ENCODE measurements at regions not wholly inside any gene's neighbourhood (a gene's known extent, or its start where the extent isn't known, plus 50 kb on each side); places are given as distances from the start of the nearest gene placed in this dataset.

DNA sequence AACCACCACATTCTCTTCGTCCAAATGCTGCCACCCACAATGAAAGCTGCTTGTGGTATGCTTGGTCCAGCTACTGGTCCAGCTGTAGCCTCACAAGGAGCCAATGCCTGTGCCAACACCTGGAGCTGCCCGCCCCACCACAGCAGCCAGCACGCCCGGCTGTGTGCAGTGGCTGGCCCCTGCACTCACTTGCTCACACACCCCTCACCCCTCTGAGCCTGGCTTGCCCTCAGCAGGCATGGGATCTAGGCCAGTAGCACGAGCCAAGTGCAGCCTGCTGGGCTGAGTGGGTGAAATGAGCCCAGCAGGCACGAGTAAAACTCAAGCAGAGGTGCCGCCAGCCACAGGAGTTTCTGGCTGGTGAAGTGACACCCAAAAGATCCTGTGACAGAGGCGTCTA lies 2096.4 kb upstream of the PCDH20 start:
- no peaks in the 10 kb centered on the region for H3K9me3 ChIP-seq
- no peak for DNase-seq
- H3K27me3 ChIP-seq: no peaks in the 10 kb centered on the region
- H3K36me3 ChIP-seq: no peaks in the 10 kb centered on the region
- no peak overlapping the region for H3K4me3 ChIP-seq (ENCODE audit: low read depth, low read length)
- TF ChIP-seq, protein P1, sequence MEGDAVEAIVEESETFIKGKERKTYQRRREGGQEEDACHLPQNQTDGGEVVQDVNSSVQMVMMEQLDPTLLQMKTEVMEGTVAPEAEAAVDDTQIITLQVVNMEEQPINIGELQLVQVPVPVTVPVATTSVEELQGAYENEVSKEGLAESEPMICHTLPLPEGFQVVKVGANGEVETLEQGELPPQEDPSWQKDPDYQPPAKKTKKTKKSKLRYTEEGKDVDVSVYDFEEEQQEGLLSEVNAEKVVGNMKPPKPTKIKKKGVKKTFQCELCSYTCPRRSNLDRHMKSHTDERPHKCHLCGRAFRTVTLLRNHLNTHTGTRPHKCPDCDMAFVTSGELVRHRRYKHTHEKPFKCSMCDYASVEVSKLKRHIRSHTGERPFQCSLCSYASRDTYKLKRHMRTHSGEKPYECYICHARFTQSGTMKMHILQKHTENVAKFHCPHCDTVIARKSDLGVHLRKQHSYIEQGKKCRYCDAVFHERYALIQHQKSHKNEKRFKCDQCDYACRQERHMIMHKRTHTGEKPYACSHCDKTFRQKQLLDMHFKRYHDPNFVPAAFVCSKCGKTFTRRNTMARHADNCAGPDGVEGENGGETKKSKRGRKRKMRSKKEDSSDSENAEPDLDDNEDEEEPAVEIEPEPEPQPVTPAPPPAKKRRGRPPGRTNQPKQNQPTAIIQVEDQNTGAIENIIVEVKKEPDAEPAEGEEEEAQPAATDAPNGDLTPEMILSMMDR (IDR thresholded peaks at IDR 0.05; ENCODE audit: low read depth, low read length): no peak
- no peaks in the 10 kb centered on the region for H3K4me1 ChIP-seq

DNA sequence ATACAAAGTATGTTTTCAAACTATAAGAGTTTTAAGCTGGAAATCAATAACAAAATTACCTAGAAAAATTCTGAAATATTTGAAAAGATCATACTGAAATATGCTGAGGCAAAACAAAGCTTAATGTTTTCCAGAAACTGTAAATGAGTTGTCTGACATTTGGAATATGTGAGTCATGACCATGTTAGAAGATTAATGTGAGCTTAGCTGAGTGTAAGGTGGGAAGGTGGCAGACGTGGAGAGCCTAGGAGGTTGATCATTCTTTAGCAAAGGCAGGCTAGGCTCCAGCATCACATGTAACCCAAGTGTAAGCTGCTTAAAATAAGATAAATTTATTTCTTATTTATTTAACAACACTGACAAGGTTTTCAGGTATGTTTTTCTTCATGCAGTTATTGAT lies 2086.1 kb upstream of the PCDH20 start:
- Histone ChIP-seq H3K27me3 (no peaks in the 10 kb centered on the region), H3K4me3 (ENCODE audit: low read depth, low read length) (no peak overlapping the region), H3K36me3 (no peaks in the 10 kb centered on the region), H3K4me1 (no peaks in the 10 kb centered on the region), H3K9me3 (no peaks in the 10 kb centered on the region)
- no peak for DNase-seq
- TF ChIP-seq, protein P1 (IDR thresholded peaks at IDR 0.05; ENCODE audit: low read depth, low read length): no peak

DNA sequence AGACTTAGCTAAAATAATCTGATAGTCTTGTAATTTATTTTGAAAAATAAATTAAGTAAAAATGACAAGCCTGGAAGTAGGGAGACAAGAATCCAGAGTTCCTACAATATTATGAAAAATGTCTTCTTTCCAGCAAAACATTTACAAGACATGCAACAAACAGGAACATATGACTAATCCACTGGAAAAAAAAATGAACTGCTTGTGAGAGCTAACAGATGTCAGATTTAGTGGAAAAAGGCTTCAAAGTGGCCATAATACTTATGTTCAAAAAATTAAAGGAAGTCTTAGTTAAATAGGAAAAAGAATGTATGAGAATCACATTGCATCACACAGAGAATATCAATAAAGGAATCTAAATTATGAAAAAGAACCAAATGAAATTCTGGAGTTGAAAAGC lies 2082.0 kb upstream of the PCDH20 start:
- no peak overlapping the region for H3K4me3 ChIP-seq (ENCODE audit: low read depth, low read length)
- H3K9me3 ChIP-seq: no peaks in the 10 kb centered on the region
- no peaks in the 10 kb centered on the region for H3K36me3 ChIP-seq
- no peak for DNase-seq
- no peaks in the 10 kb centered on the region for H3K4me1 ChIP-seq
- TF ChIP-seq, protein P1 (IDR thresholded peaks at IDR 0.05; ENCODE audit: low read depth, low read length): no peak
- no peaks in the 10 kb centered on the region for H3K27me3 ChIP-seq

DNA sequence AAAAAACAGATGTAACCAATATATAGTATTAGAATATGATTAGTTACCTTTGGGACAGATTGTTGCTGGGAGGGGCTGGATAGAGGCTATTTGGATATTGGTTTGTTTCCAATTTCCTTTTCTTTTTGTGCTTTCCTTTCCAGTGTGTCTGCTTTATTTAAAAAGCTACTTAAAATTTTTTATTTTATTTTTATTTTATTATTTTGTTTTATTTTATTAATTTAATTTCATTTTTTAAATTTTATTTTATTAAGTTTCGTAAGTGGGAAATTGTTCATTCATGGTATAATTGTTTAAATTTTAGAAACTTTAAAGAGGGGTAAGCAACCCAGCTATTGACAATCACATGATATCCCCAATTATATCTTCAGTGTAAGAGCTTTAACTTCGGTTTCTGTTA lies 2077.0 kb upstream of the PCDH20 start:
- Histone ChIP-seq H3K36me3 (no peaks in the 10 kb centered on the region), H3K4me3 (ENCODE audit: low read depth, low read length) (no peak overlapping the region), H3K4me1 (no peaks in the 10 kb centered on the region), H3K27me3 (no peaks in the 10 kb centered on the region), H3K9me3 (no peaks in the 10 kb centered on the region)
- no peak for DNase-seq
- TF ChIP-seq, protein P1 (IDR thresholded peaks at IDR 0.05; ENCODE audit: low read depth, low read length): no peak

DNA sequence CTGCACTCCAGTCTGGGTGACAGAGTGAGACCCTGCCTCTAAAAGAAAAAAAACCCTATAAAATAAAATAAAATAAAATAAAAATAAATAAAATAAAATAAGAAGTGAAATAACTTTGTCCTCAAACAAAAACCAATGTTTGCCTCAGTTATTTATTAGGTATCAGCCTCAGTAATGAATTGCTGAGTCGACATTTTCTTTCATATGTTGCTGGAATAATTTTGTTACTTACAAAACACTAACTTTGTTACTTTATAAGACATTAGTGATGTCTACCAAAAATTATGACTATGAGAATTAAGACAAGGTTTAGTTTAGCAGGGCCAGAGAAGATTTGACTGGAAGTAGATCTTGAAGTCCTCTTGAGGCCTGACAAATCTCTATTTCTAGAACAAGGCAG lies 2074.5 kb upstream of the PCDH20 start:
- TF ChIP-seq, protein P1 (IDR thresholded peaks at IDR 0.05; ENCODE audit: low read depth, low read length): no peak
- H3K4me1 ChIP-seq: no peaks in the 10 kb centered on the region
- H3K36me3 ChIP-seq: no peaks in the 10 kb centered on the region
- no peaks in the 10 kb centered on the region for H3K27me3 ChIP-seq
- no peak for DNase-seq
- no peak overlapping the region for H3K4me3 ChIP-seq (ENCODE audit: low read depth, low read length)
- no peaks in the 10 kb centered on the region for H3K9me3 ChIP-seq

DNA sequence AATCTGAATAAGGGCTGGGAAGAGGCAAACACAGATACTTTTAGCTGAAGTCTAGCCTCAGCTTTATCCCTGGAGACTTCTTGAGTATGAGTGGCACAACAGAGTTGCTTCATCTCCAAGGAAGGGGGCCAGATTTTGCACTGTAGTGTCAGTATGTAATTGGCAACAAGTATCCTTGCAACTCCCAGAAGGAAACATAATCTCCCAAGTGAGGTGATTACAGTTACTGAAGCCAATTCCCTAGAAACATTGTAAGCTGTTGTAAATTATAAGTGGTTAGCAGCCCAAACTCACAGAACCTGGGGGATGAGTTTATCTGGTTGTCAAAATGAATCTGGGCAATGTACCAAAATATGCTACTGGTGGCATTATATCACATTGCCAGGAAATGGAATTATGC lies 2065.7 kb upstream of the PCDH20 start:
- H3K4me3 ChIP-seq (ENCODE audit: low read depth, low read length): no peak overlapping the region
- no peaks in the 10 kb centered on the region for H3K9me3 ChIP-seq
- H3K4me1 ChIP-seq: peaks cover 2% of the 10 kb centered on the region; the same call in 1 of the 2 replicates
- H3K36me3 ChIP-seq: no peaks in the 10 kb centered on the region
- TF ChIP-seq, protein P1 (IDR thresholded peaks at IDR 0.05; ENCODE audit: low read depth, low read length): no peak
- no peaks in the 10 kb centered on the region for H3K27me3 ChIP-seq
- no peak for DNase-seq

Data from BE2C (cell line).